WTC11 (cell line): ENCODE measurements at regions not wholly inside any gene's neighbourhood (a gene's known extent, or its start where the extent isn't known, plus 50 kb on each side); places are given as distances from the start of the nearest gene placed in this dataset.

Source experiments
- ATAC-seq: fragments of 200-7000 bp; cut with Tn5 transposase; 2 replicates; pipeline ENCODE4 v1.10.0; 2021; ENCODE audit warnings: mild to moderate bottlenecking, moderate library complexity
- CTCF ChIA-PET: fragments of 300-600 bp; sonication (Branson Sonifier 250); formaldehyde crosslinking; loops from one replicate; lab custom pipeline; 2021; ENCODE audit warnings: antibody characterized with exemption; lab: Charles Lee
- POLR2A ChIA-PET: fragments of 350-600 bp; sonication (Branson Sonifier 250); formaldehyde crosslinking; loops from one replicate; lab custom pipeline; 2021; ENCODE audit warnings: antibody characterized with exemption; lab: Charles Lee
- DNase-seq: peaks from one replicate; pipeline ENCODE4 v3.0.0; 2021; ENCODE audit warnings: low spot score
- H3K27ac Mint-ChIP-seq: 2 replicates; pipeline ENCODE4 v1.8.0; 2021; ENCODE audit warnings: mixed read lengths
- H3K27me3 Mint-ChIP-seq: 2 replicates; pipeline ENCODE4 v1.8.0; 2021; ENCODE audit warnings: low read depth, mild to moderate bottlenecking, moderate library complexity, mixed read lengths
- H3K36me3 Mint-ChIP-seq: 2 replicates; pipeline ENCODE4 v1.8.0; 2021; ENCODE audit warnings: mixed read lengths
- H3K4me1 Mint-ChIP-seq: 2 replicates; pipeline ENCODE4 v1.8.0; 2022; ENCODE audit warnings: mixed read lengths
- H3K4me3 Mint-ChIP-seq: 2 replicates; pipeline ENCODE4 v1.8.0; 2021; ENCODE audit warnings: mild to moderate bottlenecking, moderate library complexity, mixed read lengths
- H3K9me3 Mint-ChIP-seq: 2 replicates; pipeline ENCODE4 v1.8.0; 2021; ENCODE audit warnings: mixed read lengths
- ATF1 ChIP-seq: sonication (generic); formaldehyde crosslinking; IDR thresholded peaks from 2 replicates; pipeline ENCODE4 v1.8.1; 2023; ENCODE audit warnings: mild to moderate bottlenecking, moderate library complexity, missing genetic modification reagents
- CREB1 ChIP-seq: sonication (generic); formaldehyde crosslinking; IDR thresholded peaks from 2 replicates; pipeline ENCODE4 v1.8.0; 2023; ENCODE audit warnings: mild to moderate bottlenecking, missing genetic modification reagents
- CREM ChIP-seq: sonication (generic); formaldehyde crosslinking; IDR thresholded peaks from 2 replicates; pipeline ENCODE4 v1.8.1; 2022; ENCODE audit warnings: mild to moderate bottlenecking, missing genetic modification reagents, moderate library complexity
- GABPB1 ChIP-seq: sonication (generic); formaldehyde crosslinking; IDR thresholded peaks from 2 replicates; pipeline ENCODE4 v1.8.1; 2023; ENCODE audit warnings: mild to moderate bottlenecking, missing genetic modification reagents
- NFATC4 ChIP-seq: fragments of 250-450 bp; sonication (Bioruptor Pico); IDR thresholded peaks from 2 replicates; pipeline ENCODE4 v1.9.0; 2021; ENCODE audit warnings: mild to moderate bottlenecking
- PRRX2 ChIP-seq: fragments of 250-450 bp; sonication (Bioruptor Pico); IDR thresholded peaks from 2 replicates; pipeline ENCODE4 v1.8.0; 2021; ENCODE audit warnings: mild to moderate bottlenecking
- TCF7 ChIP-seq: sonication (generic); formaldehyde crosslinking; IDR thresholded peaks from 2 replicates; pipeline ENCODE4 v1.8.0; 2022; ENCODE audit warnings: mild to moderate bottlenecking, low read depth, missing genetic modification reagents, moderate library complexity
- TEAD1 ChIP-seq: sonication (generic); formaldehyde crosslinking; IDR thresholded peaks from 2 replicates; pipeline ENCODE4 v1.8.0; 2022; ENCODE audit warnings: mild to moderate bottlenecking, missing genetic modification reagents
- ZNF138 ChIP-seq: sonication (generic); formaldehyde crosslinking; conservative IDR thresholded peaks from 2 replicates; pipeline ENCODE4 v1.8.1; 2022; ENCODE audit warnings: mild to moderate bottlenecking, moderate library complexity, missing genetic modification reagents
- ZNF219 ChIP-seq: sonication (generic); formaldehyde crosslinking; IDR thresholded peaks from 2 replicates; pipeline ENCODE4 v1.8.0; 2023; ENCODE audit warnings: missing genetic modification reagents, mild to moderate bottlenecking, borderline replicate concordance
- ZNF263 ChIP-seq: sonication (generic); formaldehyde crosslinking; IDR thresholded peaks from 2 replicates; pipeline ENCODE4 v1.8.1; 2022; ENCODE audit warnings: low read depth, mild to moderate bottlenecking, moderate library complexity, missing genetic modification reagents
- ZNF317 ChIP-seq: sonication (generic); formaldehyde crosslinking; IDR thresholded peaks from 2 replicates; pipeline ENCODE4 v1.8.1; 2023; ENCODE audit warnings: low read depth, mild to moderate bottlenecking, moderate library complexity, missing genetic modification reagents, borderline replicate concordance
- TF ChIP-seq, protein P1 (sequence below): sonication (generic); formaldehyde crosslinking; IDR thresholded peaks from 2 replicates; pipeline ENCODE4 v1.8.1; 2023; ENCODE audit warnings: mild to moderate bottlenecking, missing genetic modification reagents, moderate library complexity
- TF ChIP-seq, protein P2 (sequence below): sonication (generic); formaldehyde crosslinking; IDR thresholded peaks from 2 replicates; pipeline ENCODE4 v1.8.1; 2023; ENCODE audit warnings: mild to moderate bottlenecking, missing genetic modification reagents, moderate library complexity
- TF ChIP-seq, protein P3 (sequence below): sonication (generic); formaldehyde crosslinking; IDR thresholded peaks from 2 replicates; pipeline ENCODE4 v1.8.1; 2023; ENCODE audit warnings: mild to moderate bottlenecking, missing genetic modification reagents, borderline replicate concordance
- TF ChIP-seq, protein P4 (sequence below): sonication (generic); formaldehyde crosslinking; IDR thresholded peaks from 2 replicates; pipeline ENCODE4 v1.8.0; 2023; ENCODE audit warnings: missing genetic modification reagents, mild to moderate bottlenecking, borderline replicate concordance
- TF ChIP-seq, protein P5 (sequence below): sonication (generic); formaldehyde crosslinking; IDR thresholded peaks from 2 replicates; pipeline ENCODE4 v1.8.0; 2022; ENCODE audit warnings: mild to moderate bottlenecking, missing genetic modification reagents
- TF ChIP-seq, protein P6 (sequence below): sonication (generic); formaldehyde crosslinking; IDR thresholded peaks from 2 replicates; pipeline ENCODE4 v1.8.0; 2022; ENCODE audit warnings: mild to moderate bottlenecking, missing genetic modification reagents

DNA sequence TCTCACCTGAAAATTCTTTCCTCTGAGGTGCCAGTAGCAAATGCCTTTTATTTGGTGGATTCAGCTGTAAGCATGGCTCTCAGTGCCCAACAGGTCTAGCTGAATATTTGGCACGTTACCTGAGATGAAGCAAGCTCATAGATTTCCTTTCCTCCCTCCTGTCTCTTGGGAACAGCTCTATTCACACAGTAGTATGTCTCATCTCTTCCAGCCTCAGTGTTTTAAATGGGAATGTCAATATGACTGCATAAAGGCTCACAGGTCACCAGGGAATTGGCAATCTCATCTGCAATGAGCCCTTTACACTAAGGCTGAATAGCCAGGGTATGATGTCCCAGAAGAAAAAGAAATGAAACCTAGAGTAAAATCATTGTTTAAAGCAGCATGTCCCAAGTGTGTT is 733.5 kb downstream of the NTRK3 start:
- no peak overlapping the region for H3K27ac Mint-ChIP-seq
- peaks cover 15% of the 10 kb centered on the region for H3K9me3 Mint-ChIP-seq
- POLR2A ChIA-PET: no interaction called here
- DNase-seq (no peak), ATAC-seq (no peak)
- CTCF ChIA-PET: no interaction called here
- no peak overlapping the region for H3K4me3 Mint-ChIP-seq
- TF ChIP-seq GABPB1 (CRISPR knock-in tag) (no peak), NFATC4 (CRISPR knock-in tag) (no peak), CREB1 (CRISPR knock-in tag) (no peak), ZNF263 (CRISPR knock-in tag) (no peak), ZNF317 (CRISPR knock-in tag) (no peak), ZNF219 (CRISPR knock-in tag) (no peak)
- TF ChIP-seq, protein P1, sequence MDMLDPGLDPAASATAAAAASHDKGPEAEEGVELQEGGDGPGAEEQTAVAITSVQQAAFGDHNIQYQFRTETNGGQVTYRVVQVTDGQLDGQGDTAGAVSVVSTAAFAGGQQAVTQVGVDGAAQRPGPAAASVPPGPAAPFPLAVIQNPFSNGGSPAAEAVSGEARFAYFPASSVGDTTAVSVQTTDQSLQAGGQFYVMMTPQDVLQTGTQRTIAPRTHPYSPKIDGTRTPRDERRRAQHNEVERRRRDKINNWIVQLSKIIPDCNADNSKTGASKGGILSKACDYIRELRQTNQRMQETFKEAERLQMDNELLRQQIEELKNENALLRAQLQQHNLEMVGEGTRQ (CRISPR knock-in tag): no peak
- TF ChIP-seq, protein P2, sequence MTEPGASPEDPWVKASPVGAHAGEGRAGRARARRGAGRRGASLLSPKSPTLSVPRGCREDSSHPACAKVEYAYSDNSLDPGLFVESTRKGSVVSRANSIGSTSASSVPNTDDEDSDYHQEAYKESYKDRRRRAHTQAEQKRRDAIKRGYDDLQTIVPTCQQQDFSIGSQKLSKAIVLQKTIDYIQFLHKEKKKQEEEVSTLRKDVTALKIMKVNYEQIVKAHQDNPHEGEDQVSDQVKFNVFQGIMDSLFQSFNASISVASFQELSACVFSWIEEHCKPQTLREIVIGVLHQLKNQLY (CRISPR knock-in tag): no peak
- TF ChIP-seq, protein P3, sequence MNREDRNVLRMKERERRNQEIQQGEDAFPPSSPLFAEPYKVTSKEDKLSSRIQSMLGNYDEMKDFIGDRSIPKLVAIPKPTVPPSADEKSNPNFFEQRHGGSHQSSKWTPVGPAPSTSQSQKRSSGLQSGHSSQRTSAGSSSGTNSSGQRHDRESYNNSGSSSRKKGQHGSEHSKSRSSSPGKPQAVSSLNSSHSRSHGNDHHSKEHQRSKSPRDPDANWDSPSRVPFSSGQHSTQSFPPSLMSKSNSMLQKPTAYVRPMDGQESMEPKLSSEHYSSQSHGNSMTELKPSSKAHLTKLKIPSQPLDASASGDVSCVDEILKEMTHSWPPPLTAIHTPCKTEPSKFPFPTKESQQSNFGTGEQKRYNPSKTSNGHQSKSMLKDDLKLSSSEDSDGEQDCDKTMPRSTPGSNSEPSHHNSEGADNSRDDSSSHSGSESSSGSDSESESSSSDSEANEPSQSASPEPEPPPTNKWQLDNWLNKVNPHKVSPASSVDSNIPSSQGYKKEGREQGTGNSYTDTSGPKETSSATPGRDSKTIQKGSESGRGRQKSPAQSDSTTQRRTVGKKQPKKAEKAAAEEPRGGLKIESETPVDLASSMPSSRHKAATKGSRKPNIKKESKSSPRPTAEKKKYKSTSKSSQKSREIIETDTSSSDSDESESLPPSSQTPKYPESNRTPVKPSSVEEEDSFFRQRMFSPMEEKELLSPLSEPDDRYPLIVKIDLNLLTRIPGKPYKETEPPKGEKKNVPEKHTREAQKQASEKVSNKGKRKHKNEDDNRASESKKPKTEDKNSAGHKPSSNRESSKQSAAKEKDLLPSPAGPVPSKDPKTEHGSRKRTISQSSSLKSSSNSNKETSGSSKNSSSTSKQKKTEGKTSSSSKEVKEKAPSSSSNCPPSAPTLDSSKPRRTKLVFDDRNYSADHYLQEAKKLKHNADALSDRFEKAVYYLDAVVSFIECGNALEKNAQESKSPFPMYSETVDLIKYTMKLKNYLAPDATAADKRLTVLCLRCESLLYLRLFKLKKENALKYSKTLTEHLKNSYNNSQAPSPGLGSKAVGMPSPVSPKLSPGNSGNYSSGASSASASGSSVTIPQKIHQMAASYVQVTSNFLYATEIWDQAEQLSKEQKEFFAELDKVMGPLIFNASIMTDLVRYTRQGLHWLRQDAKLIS (CRISPR knock-in tag): no peak
- TF ChIP-seq, protein P4, sequence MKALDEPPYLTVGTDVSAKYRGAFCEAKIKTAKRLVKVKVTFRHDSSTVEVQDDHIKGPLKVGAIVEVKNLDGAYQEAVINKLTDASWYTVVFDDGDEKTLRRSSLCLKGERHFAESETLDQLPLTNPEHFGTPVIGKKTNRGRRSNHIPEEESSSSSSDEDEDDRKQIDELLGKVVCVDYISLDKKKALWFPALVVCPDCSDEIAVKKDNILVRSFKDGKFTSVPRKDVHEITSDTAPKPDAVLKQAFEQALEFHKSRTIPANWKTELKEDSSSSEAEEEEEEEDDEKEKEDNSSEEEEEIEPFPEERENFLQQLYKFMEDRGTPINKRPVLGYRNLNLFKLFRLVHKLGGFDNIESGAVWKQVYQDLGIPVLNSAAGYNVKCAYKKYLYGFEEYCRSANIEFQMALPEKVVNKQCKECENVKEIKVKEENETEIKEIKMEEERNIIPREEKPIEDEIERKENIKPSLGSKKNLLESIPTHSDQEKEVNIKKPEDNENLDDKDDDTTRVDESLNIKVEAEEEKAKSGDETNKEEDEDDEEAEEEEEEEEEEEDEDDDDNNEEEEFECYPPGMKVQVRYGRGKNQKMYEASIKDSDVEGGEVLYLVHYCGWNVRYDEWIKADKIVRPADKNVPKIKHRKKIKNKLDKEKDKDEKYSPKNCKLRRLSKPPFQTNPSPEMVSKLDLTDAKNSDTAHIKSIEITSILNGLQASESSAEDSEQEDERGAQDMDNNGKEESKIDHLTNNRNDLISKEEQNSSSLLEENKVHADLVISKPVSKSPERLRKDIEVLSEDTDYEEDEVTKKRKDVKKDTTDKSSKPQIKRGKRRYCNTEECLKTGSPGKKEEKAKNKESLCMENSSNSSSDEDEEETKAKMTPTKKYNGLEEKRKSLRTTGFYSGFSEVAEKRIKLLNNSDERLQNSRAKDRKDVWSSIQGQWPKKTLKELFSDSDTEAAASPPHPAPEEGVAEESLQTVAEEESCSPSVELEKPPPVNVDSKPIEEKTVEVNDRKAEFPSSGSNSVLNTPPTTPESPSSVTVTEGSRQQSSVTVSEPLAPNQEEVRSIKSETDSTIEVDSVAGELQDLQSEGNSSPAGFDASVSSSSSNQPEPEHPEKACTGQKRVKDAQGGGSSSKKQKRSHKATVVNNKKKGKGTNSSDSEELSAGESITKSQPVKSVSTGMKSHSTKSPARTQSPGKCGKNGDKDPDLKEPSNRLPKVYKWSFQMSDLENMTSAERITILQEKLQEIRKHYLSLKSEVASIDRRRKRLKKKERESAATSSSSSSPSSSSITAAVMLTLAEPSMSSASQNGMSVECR (CRISPR knock-in tag): no peak
- TF ChIP-seq, protein P5, sequence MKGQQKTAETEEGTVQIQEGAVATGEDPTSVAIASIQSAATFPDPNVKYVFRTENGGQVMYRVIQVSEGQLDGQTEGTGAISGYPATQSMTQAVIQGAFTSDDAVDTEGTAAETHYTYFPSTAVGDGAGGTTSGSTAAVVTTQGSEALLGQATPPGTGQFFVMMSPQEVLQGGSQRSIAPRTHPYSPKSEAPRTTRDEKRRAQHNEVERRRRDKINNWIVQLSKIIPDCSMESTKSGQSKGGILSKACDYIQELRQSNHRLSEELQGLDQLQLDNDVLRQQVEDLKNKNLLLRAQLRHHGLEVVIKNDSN: no peak
- peaks cover 7% of the 10 kb centered on the region; the same call in 1 of the 2 replicates for H3K4me1 Mint-ChIP-seq
- no peaks in the 10 kb centered on the region for H3K27me3 Mint-ChIP-seq
- H3K36me3 Mint-ChIP-seq: no peaks in the 10 kb centered on the region

DNA sequence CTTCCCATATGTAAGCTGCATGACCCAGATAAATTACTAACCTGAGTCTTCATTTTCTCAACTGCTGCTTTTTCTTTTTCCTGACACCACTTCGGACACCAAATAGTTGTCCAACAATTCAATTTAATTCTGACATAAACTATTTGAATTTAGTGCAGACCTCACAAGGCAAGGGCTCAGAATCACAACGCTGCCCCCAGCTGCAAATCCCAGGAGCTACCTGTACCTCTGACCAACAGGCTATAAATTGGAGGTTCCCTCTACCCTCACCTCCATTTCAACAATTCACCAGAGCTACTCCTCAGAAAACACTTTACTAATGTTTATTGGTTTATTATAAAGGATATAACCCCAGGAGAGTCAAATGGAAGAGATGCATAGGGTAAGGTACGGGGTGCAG is 737.6 kb downstream of the NTRK3 start:
- Mint-ChIP-seq H3K36me3 (no peaks in the 10 kb centered on the region), H3K27me3 (no peaks in the 10 kb centered on the region; the same call in 1 of the 2 replicates), H3K9me3 (peaks cover 5% of the 10 kb centered on the region), H3K27ac (no peak overlapping the region), H3K4me3 (no peak overlapping the region), H3K4me1 (peaks cover 3% of the 10 kb centered on the region; the same call in 1 of the 2 replicates)
- ATAC-seq: peak; percentile 44; the same call in 1 of the 2 replicates
- POLR2A ChIA-PET: no interaction called here
- peak; percentile 10 for DNase-seq
- CTCF ChIA-PET: no interaction called here
- no peak for TF ChIP-seq TCF7
- TF ChIP-seq, protein P3 (CRISPR knock-in tag): no peak
- no peak for TF ChIP-seq ATF1 (CRISPR knock-in tag)
- TF ChIP-seq CREM: no peak
- TF ChIP-seq ZNF138: no peak
- TF ChIP-seq TEAD1 (CRISPR knock-in tag): no peak
- TF ChIP-seq PRRX2 (CRISPR knock-in tag): no peak
- TF ChIP-seq, protein P6, sequence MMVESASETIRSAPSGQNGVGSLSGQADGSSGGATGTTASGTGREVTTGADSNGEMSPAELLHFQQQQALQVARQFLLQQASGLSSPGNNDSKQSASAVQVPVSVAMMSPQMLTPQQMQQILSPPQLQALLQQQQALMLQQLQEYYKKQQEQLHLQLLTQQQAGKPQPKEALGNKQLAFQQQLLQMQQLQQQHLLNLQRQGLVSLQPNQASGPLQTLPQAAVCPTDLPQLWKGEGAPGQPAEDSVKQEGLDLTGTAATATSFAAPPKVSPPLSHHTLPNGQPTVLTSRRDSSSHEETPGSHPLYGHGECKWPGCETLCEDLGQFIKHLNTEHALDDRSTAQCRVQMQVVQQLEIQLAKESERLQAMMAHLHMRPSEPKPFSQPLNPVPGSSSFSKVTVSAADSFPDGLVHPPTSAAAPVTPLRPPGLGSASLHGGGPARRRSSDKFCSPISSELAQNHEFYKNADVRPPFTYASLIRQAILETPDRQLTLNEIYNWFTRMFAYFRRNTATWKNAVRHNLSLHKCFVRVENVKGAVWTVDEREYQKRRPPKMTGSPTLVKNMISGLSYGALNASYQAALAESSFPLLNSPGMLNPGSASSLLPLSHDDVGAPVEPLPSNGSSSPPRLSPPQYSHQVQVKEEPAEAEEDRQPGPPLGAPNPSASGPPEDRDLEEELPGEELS (CRISPR knock-in tag): no peak
- TF ChIP-seq CREB1 (CRISPR knock-in tag): no peak
